ENCODE measurements at regions not wholly inside any gene's neighbourhood (a gene's known extent, or its start where the extent isn't known, plus 50 kb on each side); places are given as distances from the start of the nearest gene placed in this dataset.
"Not testable (repeated sequence)": the region's sequence is repeated elsewhere in the genome, so short reads cannot be mapped to it uniquely, and the experiment has no call there.

GRCh38 chr5:19142713-19143414 lies 845.1 kb downstream of the CDH18 start:
- intact Hi-C loops (cut with DNase I; ENCODE audit: low total_unique reads); H3K36me3 ChIP-seq; ATAC-seq; H3K27ac ChIP-seq; H3K4me1 ChIP-seq; DNase-seq; H3K9me3 ChIP-seq; H3K27me3 ChIP-seq; in situ Hi-C loops (cut with MboI; ENCODE audit: low sequenced_read_pairs in 4 of 4); H3K4me3 ChIP-seq: not testable (repeated sequence)

DNA sequence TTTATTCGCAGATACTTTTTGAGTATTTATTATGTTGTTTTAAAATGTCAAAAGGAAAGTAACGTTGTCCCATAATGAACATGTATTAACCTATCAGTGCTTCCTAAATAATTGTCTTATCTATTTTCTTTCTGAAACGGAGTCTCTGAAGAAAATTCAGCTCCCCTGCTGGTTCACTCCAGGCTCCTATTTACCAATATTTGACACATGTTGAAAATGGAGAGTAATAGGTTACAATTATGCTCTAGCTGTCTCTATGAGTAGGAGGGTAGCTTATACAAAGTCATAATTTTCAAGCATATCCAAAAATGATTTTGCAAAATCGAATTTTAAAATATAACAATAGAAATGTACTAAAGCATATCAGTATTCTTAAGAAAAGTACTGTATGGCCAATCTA lies 844.1 kb downstream of the CDH18 start:
- TF ChIP-seq POLR2A (IDR thresholded peaks at IDR 0.05), result no peak
- TF ChIP-seq CTCF (IDR thresholded peaks at IDR 0.05 in 4 of 5, conservative IDR thresholded peaks at IDR 0.05 in 1 of 5), result no peak
- H3K27me3 ChIP-seq, result no peaks in the 10 kb centered on the region
- in situ Hi-C loops (cut with MboI; ENCODE audit: low sequenced_read_pairs in 4 of 4), result no loop called here
- intact Hi-C loops (cut with DNase I; ENCODE audit: low total_unique reads), result no loop called here
- H3K27ac ChIP-seq, result no peak overlapping the region
- H3K9me3 ChIP-seq, result no peaks in the 10 kb centered on the region
- no peak overlapping the region for H3K4me3 ChIP-seq
- DNase-seq (no peak), ATAC-seq (no peak)
- no peaks in the 10 kb centered on the region for H3K36me3 ChIP-seq
- no peaks in the 10 kb centered on the region for H3K4me1 ChIP-seq

DNA sequence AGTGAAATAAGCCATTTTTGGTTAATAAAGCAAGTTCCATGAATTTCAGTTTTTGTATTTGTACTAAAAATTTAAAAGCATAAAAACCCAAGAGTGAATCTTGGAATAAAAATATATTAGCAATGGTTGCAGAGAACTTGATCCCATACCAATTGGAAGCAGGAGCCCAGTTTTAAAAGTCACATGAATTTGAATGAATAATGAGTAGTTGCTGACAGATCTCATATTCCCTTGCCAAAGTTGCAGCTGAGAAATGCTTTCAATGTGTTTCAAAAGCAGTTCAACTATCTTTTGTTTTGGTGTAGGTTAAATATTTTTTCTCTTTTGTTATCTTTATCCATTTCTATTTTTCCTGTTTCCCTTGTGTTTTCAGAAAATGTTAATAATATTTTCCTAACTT lies 818.6 kb downstream of the CDH18 start:
- intact Hi-C loops (cut with DNase I; ENCODE audit: low total_unique reads) (no loop called here), in situ Hi-C loops (cut with MboI; ENCODE audit: low sequenced_read_pairs in 4 of 4) (no loop called here)
- no peaks in the 10 kb centered on the region for H3K27me3 ChIP-seq
- H3K9me3 ChIP-seq, result no peaks in the 10 kb centered on the region
- ATAC-seq (no peak), DNase-seq (no peak)
- no peak overlapping the region for H3K27ac ChIP-seq
- no peak for TF ChIP-seq CTCF (IDR thresholded peaks at IDR 0.05 in 4 of 5, conservative IDR thresholded peaks at IDR 0.05 in 1 of 5)
- no peak for TF ChIP-seq POLR2A (IDR thresholded peaks at IDR 0.05)
- H3K4me3 ChIP-seq, result no peak overlapping the region
- no peaks in the 10 kb centered on the region for H3K4me1 ChIP-seq
- H3K36me3 ChIP-seq, result no peaks in the 10 kb centered on the region

DNA sequence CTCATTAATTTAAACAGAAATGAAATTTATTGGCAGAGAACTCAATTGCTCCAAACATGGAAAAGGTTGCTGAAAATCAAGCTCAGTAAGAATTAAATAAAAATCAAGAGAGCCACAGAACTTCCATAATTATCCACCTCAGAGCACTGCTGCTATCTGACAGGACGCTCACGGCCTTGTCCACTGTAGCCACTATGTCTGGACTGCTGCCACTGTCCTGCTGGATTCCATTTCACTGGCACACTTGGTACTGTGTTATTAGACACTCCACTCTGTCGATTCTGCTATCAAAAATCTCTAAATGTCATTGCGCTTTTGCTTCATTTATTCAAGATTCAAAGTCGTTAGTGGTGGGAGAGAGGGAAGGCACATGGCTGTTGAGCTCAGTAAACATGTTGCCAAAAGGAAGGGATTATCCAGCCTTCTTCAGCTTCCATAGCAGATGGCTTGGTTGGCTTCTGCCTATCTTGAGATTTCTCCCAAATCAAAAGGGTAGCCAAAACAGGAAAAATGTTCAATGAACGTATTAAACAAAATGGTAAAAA lies 815.0 kb downstream of the CDH18 start:
- Histone ChIP-seq H3K4me3 (no peak overlapping the region), H3K4me1 (no peaks in the 10 kb centered on the region), H3K36me3 (no peaks in the 10 kb centered on the region), H3K27ac (no peak overlapping the region), H3K9me3 (no peaks in the 10 kb centered on the region), H3K27me3 (no peaks in the 10 kb centered on the region)
- DNase-seq, result no peak
- no peak for ATAC-seq
- in situ Hi-C loops (cut with MboI; ENCODE audit: low sequenced_read_pairs in 4 of 4), result no loop called here
- intact Hi-C loops (cut with DNase I; ENCODE audit: low total_unique reads), result no loop called here
- no peak for TF ChIP-seq CTCF (IDR thresholded peaks at IDR 0.05 in 4 of 5, conservative IDR thresholded peaks at IDR 0.05 in 1 of 5)
- TF ChIP-seq POLR2A (IDR thresholded peaks at IDR 0.05), result no peak

DNA sequence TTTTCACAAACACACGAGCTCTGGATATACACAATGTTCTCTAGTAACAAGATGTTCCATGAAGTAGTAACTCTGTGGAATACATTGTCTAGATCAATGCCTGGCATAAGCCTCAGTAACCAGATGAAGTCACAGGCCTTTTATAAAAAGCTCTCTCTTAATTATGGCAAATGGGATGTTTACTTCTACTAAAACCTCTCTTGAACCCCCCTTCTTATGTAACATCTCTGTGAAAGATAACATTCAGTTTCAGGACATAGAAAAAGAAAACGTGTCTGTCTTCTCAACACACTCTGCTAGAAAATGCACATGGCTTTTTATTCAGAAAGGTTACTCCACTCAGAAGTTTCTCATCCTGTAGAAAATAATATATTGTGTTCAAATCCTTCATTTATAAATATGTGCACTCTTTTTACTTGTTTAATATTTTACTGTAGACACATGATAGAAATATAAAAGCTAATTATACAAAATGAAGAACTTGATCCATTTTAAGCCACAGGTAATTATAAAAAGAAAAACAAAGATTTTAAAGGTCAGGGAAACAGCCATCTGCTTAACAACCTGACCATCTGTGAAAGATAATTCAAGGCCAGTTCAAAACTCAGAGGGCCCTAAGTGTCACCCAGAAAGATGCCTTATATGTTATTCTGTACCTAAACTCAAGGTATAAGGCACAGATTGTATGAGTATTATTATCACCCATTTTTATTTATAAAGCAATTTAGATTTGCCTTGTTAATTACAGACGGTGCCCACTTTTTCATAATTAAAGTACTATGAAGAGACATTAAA lies 812.0 kb downstream of the CDH18 start:
- Histone ChIP-seq H3K4me3 (no peak overlapping the region), H3K27ac (no peak overlapping the region), H3K4me1 (no peaks in the 10 kb centered on the region), H3K27me3 (no peaks in the 10 kb centered on the region), H3K9me3 (no peaks in the 10 kb centered on the region), H3K36me3 (no peaks in the 10 kb centered on the region)
- TF ChIP-seq CTCF (IDR thresholded peaks at IDR 0.05 in 4 of 5, conservative IDR thresholded peaks at IDR 0.05 in 1 of 5) (no peak), POLR2A (IDR thresholded peaks at IDR 0.05) (no peak)
- intact Hi-C loops (cut with DNase I; ENCODE audit: low total_unique reads), result no loop called here
- ATAC-seq, result no peak
- DNase-seq, result no peak
- in situ Hi-C loops (cut with MboI; ENCODE audit: low sequenced_read_pairs in 4 of 4), result no loop called here
